CD4-positive, CD25-positive, alpha-beta regulatory T cell (primary cell): ENCODE measurements at regions not wholly inside any gene's neighbourhood (a gene's known extent, or its start where the extent isn't known, plus 50 kb on each side); places are given as distances from the start of the nearest gene placed in this dataset.

ENCODE experiments used
- ATAC-seq, 2 donors: fragments of 150-1000 bp; cut with Tn5 transposase; one replicate each; pipeline ENCODE4 v1.10.0; 2021; ENCODE audit warnings: low read depth in 2 of 2, moderate number of reproducible peaks in 2 of 2, moderate library complexity in 1 of 2
- DNase-seq, 3 donors: peaks; one replicate each; pipeline versions ENCODE4 v3.0.0 to v3.0.0-alpha.2; 2012 to 2022; ENCODE audit warnings: mixed read lengths in 1 of 3
- H3K27ac ChIP-seq: one replicate; pipeline ENCODE4 v1.7.0; 2013; ENCODE audit warnings: mild to moderate bottlenecking, low read length; ENCODE audit not compliant: insufficient read depth, poor library complexity, severe bottlenecking
- H3K27me3 ChIP-seq: one replicate; pipeline ENCODE4 v1.7.0; 2013; ENCODE audit warnings: low read length; ENCODE audit not compliant: control insufficient read depth, insufficient read depth
- H3K36me3 ChIP-seq: one replicate; pipeline ENCODE4 v1.7.0; 2013; ENCODE audit warnings: mild to moderate bottlenecking, low read length, moderate library complexity; ENCODE audit not compliant: control insufficient read depth, insufficient read depth
- H3K4me1 ChIP-seq: 2 replicates; pipeline ENCODE4 v1.7.0; 2013; ENCODE audit warnings: mild to moderate bottlenecking, low read length; ENCODE audit not compliant: insufficient read depth, control insufficient read depth, poor library complexity, severe bottlenecking
- H3K4me3 ChIP-seq: one replicate; pipeline ENCODE4 v1.7.0; 2013; ENCODE audit warnings: low read depth, mild to moderate bottlenecking, low read length, moderate library complexity
- H3K9me3 ChIP-seq, 2 experiments: 1 replicate in 1 of 2; 2 replicates in 1 of 2; pipeline ENCODE4 v1.7.0; 2013; ENCODE audit warnings: low read length in 2 of 2, mild to moderate bottlenecking in 1 of 2, moderate library complexity in 1 of 2; ENCODE audit not compliant: control insufficient read depth in 2 of 2
- H3K27ac Mint-ChIP-seq, 3 donors: one replicate each; pipeline ENCODE4 v1.8.0; 2020 to 2022; ENCODE audit warnings: mild to moderate bottlenecking in 3 of 3, mixed read lengths in 3 of 3, moderate library complexity in 2 of 3
- H3K27me3 Mint-ChIP-seq: one replicate; pipeline ENCODE4 v1.8.0; 2022; ENCODE audit warnings: mild to moderate bottlenecking, mixed read lengths
- H3K36me3 Mint-ChIP-seq: one replicate; pipeline ENCODE4 v1.8.0; 2020; ENCODE audit warnings: mixed read lengths
- H3K4me1 Mint-ChIP-seq, 4 donors: one replicate each; pipeline ENCODE4 v1.8.0; 2020 to 2022; ENCODE audit warnings: mixed read lengths in 4 of 4, mild to moderate bottlenecking in 1 of 4
- H3K4me3 Mint-ChIP-seq, 4 donors: one replicate each; pipeline ENCODE4 v1.8.0; 2020 to 2022; ENCODE audit warnings: mild to moderate bottlenecking in 4 of 4, mixed read lengths in 4 of 4, moderate library complexity in 3 of 4
- H3K9me3 Mint-ChIP-seq, 7 donors: one replicate each; pipeline ENCODE4 v1.8.0; 2020 to 2022; ENCODE audit warnings: mixed read lengths in 7 of 7, mild to moderate bottlenecking in 3 of 7, moderate library complexity in 2 of 7

GRCh38 chr6:3525915-3526314 is 69.1 kb upstream of the SLC22A23 start:
- no peaks in the 10 kb centered on the region for H3K36me3 Mint-ChIP-seq
- peaks cover 6% of the 10 kb centered on the region for H3K27me3 Mint-ChIP-seq
- DNase-seq (no peak), ATAC-seq (no peak)
- no peaks in the 10 kb centered on the region for H3K9me3 Mint-ChIP-seq
- no peak overlapping the region for H3K27ac ChIP-seq
- no peak overlapping the region for H3K27ac Mint-ChIP-seq
- H3K4me1 ChIP-seq: no peaks in the 10 kb centered on the region
- no peaks in the 10 kb centered on the region for H3K9me3 ChIP-seq
- no peaks in the 10 kb centered on the region for H3K27me3 ChIP-seq
- H3K4me1 Mint-ChIP-seq: no peaks in the 10 kb centered on the region
- no peaks in the 10 kb centered on the region for H3K36me3 ChIP-seq
- no peak overlapping the region for H3K4me3 Mint-ChIP-seq
- no peak overlapping the region for H3K4me3 ChIP-seq

GRCh38 chr6:3524456-3524855 is 67.6 kb upstream of the SLC22A23 start:
- ATAC-seq (no peak), DNase-seq (no peak)
- Mint-ChIP-seq H3K4me3 (no peak overlapping the region), H3K4me1 (no peaks in the 10 kb centered on the region), H3K36me3 (no peaks in the 10 kb centered on the region), H3K27me3 (peaks cover 6% of the 10 kb centered on the region), H3K27ac (no peak overlapping the region), H3K9me3 (no peaks in the 10 kb centered on the region)
- Histone ChIP-seq H3K27me3 (peaks cover 2% of the 10 kb centered on the region), H3K4me1 (no peaks in the 10 kb centered on the region), H3K36me3 (no peaks in the 10 kb centered on the region), H3K9me3 (no peaks in the 10 kb centered on the region), H3K27ac (no peak overlapping the region), H3K4me3 (no peak overlapping the region)

GRCh38 chr6:3523966-3524365 is 67.1 kb upstream of the SLC22A23 start:
- Histone ChIP-seq H3K27me3 (peaks cover 2% of the 10 kb centered on the region), H3K4me3 (no peak overlapping the region), H3K9me3 (no peaks in the 10 kb centered on the region), H3K36me3 (no peaks in the 10 kb centered on the region), H3K27ac (no peak overlapping the region), H3K4me1 (no peaks in the 10 kb centered on the region)
- peaks cover 6% of the 10 kb centered on the region for H3K27me3 Mint-ChIP-seq
- H3K36me3 Mint-ChIP-seq: no peaks in the 10 kb centered on the region
- ATAC-seq (no peak), DNase-seq (no peak)
- no peaks in the 10 kb centered on the region for H3K9me3 Mint-ChIP-seq
- H3K4me1 Mint-ChIP-seq: no peaks in the 10 kb centered on the region
- H3K4me3 Mint-ChIP-seq: no peak overlapping the region
- no peak overlapping the region for H3K27ac Mint-ChIP-seq

GRCh38 chr6:3523271-3523670 is 66.4 kb upstream of the SLC22A23 start:
- DNase-seq: no peak
- H3K4me1 Mint-ChIP-seq: no peaks in the 10 kb centered on the region
- peaks cover 6% of the 10 kb centered on the region for H3K27me3 Mint-ChIP-seq
- Histone ChIP-seq H3K4me1 (no peaks in the 10 kb centered on the region), H3K36me3 (no peaks in the 10 kb centered on the region), H3K4me3 (no peak overlapping the region), H3K27ac (no peak overlapping the region), H3K27me3 (peaks cover 2% of the 10 kb centered on the region), H3K9me3 (no peaks in the 10 kb centered on the region)
- no peak overlapping the region for H3K27ac Mint-ChIP-seq
- no peak overlapping the region for H3K4me3 Mint-ChIP-seq
- ATAC-seq: no peak
- no peaks in the 10 kb centered on the region for H3K36me3 Mint-ChIP-seq
- H3K9me3 Mint-ChIP-seq: no peaks in the 10 kb centered on the region

- no peaks in the 10 kb centered on the region for H3K9me3 Mint-ChIP-seq
- H3K4me1 Mint-ChIP-seq: no peaks in the 10 kb centered on the region
- H3K36me3 ChIP-seq: no peaks in the 10 kb centered on the region
- no peak for DNase-seq
- no peaks in the 10 kb centered on the region for H3K4me1 ChIP-seq
- no peak overlapping the region for H3K27ac ChIP-seq
- H3K27me3 ChIP-seq: peaks cover 2% of the 10 kb centered on the region
- ATAC-seq: no peak
- H3K4me3 ChIP-seq: no peak overlapping the region
- H3K4me3 Mint-ChIP-seq: no peak overlapping the region
- no peaks in the 10 kb centered on the region for H3K36me3 Mint-ChIP-seq
- no peaks in the 10 kb centered on the region for H3K9me3 ChIP-seq
- peaks cover 6% of the 10 kb centered on the region for H3K27me3 Mint-ChIP-seq
- no peak overlapping the region for H3K27ac Mint-ChIP-seq
These were observed 65.9 kb upstream of the SLC22A23 start for GRCh38 chr6:3522561-3523260.

GRCh38 chr6:3520281-3521230 is 63.7 kb upstream of the SLC22A23 start:
- Mint-ChIP-seq H3K36me3 (no peaks in the 10 kb centered on the region), H3K4me1 (no peaks in the 10 kb centered on the region), H3K9me3 (peaks cover 0 to 3% (median 0%) of the 10 kb centered on the region in 7 donors), H3K27ac (no peak overlapping the region), H3K27me3 (peaks cover 6% of the 10 kb centered on the region), H3K4me3 (no peak overlapping the region)
- ATAC-seq (no peak), DNase-seq (no peak)
- no peaks in the 10 kb centered on the region for H3K36me3 ChIP-seq
- no peak overlapping the region for H3K27ac ChIP-seq
- H3K9me3 ChIP-seq: no peaks in the 10 kb centered on the region
- H3K4me1 ChIP-seq: no peaks in the 10 kb centered on the region
- no peak overlapping the region for H3K4me3 ChIP-seq
- H3K27me3 ChIP-seq: peaks cover 2% of the 10 kb centered on the region

GRCh38 chr6:3518356-3519190 is 61.7 kb upstream of the SLC22A23 start:
- H3K27me3 Mint-ChIP-seq: no peaks in the 10 kb centered on the region
- H3K4me1 ChIP-seq: no peaks in the 10 kb centered on the region
- H3K36me3 Mint-ChIP-seq: no peaks in the 10 kb centered on the region
- H3K9me3 Mint-ChIP-seq: peaks cover 0 to 3% (median 0%) of the 10 kb centered on the region in 7 donors
- peaks cover 2% of the 10 kb centered on the region for H3K27me3 ChIP-seq
- H3K4me3 ChIP-seq: no peak overlapping the region
- no peaks in the 10 kb centered on the region for H3K4me1 Mint-ChIP-seq
- no peaks in the 10 kb centered on the region for H3K36me3 ChIP-seq
- no peak for ATAC-seq
- H3K9me3 ChIP-seq: no peaks in the 10 kb centered on the region
- H3K27ac Mint-ChIP-seq: no peak overlapping the region
- no peak for DNase-seq
- H3K27ac ChIP-seq: no peak overlapping the region
- no peak overlapping the region for H3K4me3 Mint-ChIP-seq
